ENCODE measurements at regions not wholly inside any gene's neighbourhood (a gene's known extent, or its start where the extent isn't known, plus 50 kb on each side); places are given as distances from the start of the nearest gene placed in this dataset.
"Not testable (repeated sequence)": the region's sequence is repeated elsewhere in the genome, so short reads cannot be mapped to it uniquely, and the experiment has no call there.

DNA sequence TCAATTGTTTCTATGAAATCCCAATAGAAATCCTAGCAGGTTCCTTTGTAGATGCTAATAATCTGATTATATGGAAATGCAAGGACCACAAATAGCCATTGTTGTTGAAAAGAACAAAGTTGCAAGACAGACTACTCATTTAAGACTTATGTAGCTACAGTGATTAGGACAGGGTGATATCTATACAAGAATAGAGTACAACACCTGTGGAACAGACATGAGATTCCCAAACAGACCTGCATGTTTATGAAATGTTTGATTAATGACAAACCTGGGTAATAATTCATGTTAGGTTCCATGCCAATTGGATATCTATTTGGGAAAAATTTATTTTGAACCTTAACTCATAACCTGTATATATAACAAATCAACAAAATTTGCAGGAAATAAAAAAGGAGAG is 95.4 kb downstream of the MALL start:
- intact Hi-C loops (cut with DNase I; ENCODE audit: low total_unique reads); H3K9me3 ChIP-seq; DNase-seq; H3K4me3 ChIP-seq; H3K27ac ChIP-seq; H3K27me3 ChIP-seq; H3K4me1 ChIP-seq; H3K36me3 ChIP-seq; in situ Hi-C loops (cut with MboI; ENCODE audit: low pct_ligation_motif_present in 1 of 4, low pct_unique_long_range_greater_than_20kb in 1 of 4, low sequenced_read_pairs in 3 of 4): not testable (repeated sequence)

- intact Hi-C loops (cut with DNase I; ENCODE audit: low total_unique reads); DNase-seq: not testable (repeated sequence)
Measured at GRCh38 chr2:110022278-110022677, 93.3 kb downstream of the MALL start.

DNA sequence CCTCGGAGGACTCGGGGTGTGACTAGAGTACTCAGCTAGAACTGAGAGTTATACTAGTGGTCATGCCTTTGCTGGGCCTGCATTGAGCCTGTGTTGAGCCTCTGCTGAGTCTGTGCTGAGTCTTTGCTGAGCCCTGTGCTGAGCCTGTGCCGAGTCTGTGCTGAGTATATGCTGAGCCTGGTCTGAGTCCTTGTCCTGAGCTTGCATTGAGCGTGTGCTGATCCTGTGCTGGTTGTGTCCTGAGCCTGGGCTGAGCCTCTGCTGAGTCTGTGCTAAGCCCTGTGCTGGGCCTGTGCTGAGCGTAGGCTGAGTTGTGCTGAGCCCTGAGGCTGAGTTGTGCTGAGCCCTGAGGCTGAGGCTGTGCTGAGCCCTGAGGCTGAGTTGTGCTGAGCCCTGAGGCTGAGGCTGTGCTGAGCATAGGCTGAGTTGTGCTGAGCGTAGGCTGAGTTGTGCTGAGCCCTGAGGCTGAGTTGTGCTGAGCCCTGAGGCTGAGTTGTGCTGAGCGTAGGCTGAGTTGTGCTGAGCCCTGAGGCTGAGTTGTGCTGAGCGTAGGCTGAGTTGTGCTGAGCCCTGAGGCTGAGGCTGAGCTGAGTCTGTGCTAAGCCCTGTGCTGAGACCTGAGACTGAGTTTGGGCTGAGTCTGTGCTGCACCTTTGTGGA is 89.4 kb downstream of the MALL start:
- H3K4me3 ChIP-seq; H3K27ac ChIP-seq; in situ Hi-C loops (cut with MboI; ENCODE audit: low pct_ligation_motif_present in 1 of 4, low pct_unique_long_range_greater_than_20kb in 1 of 4, low sequenced_read_pairs in 3 of 4); intact Hi-C loops (cut with DNase I; ENCODE audit: low total_unique reads); H3K27me3 ChIP-seq; DNase-seq; H3K36me3 ChIP-seq; H3K9me3 ChIP-seq; H3K4me1 ChIP-seq: not testable (repeated sequence)
- WGBS, 2 donors (ENCODE audit: low coverage in 1 of 2): no CpG with 5 or more reads among the region's 8 CpGs

More at GRCh38 chr2:110022278-110022677, 93.3 kb downstream of the MALL start:
- H3K4me1 ChIP-seq; H3K27me3 ChIP-seq; in situ Hi-C loops (cut with MboI; ENCODE audit: low pct_ligation_motif_present in 1 of 4, low pct_unique_long_range_greater_than_20kb in 1 of 4, low sequenced_read_pairs in 3 of 4); H3K36me3 ChIP-seq; H3K27ac ChIP-seq; H3K4me3 ChIP-seq; H3K9me3 ChIP-seq: not testable (repeated sequence)
- WGBS, 2 donors (ENCODE audit: low coverage in 1 of 2): no CpG with 5 or more reads among the region's 9 CpGs

- in situ Hi-C loops (cut with MboI; ENCODE audit: low pct_ligation_motif_present in 1 of 4, low pct_unique_long_range_greater_than_20kb in 1 of 4, low sequenced_read_pairs in 3 of 4); H3K9me3 ChIP-seq; H3K4me3 ChIP-seq; H3K27ac ChIP-seq; DNase-seq; H3K4me1 ChIP-seq; intact Hi-C loops (cut with DNase I; ENCODE audit: low total_unique reads); H3K36me3 ChIP-seq; H3K27me3 ChIP-seq: not testable (repeated sequence)
- 95% methylated on average over 4 of the region's 11 CpGs; no CpG with 5 or more reads in 1 of the 2 donors for WGBS, 2 donors (ENCODE audit: low coverage in 1 of 2)
Measured at GRCh38 chr2:110028411-110028810, 87.2 kb downstream of the MALL start.

GRCh38 chr2:110030894-110031293 is 84.7 kb downstream of the MALL start:
- H3K36me3 ChIP-seq; H3K27ac ChIP-seq; H3K4me1 ChIP-seq; intact Hi-C loops (cut with DNase I; ENCODE audit: low total_unique reads); in situ Hi-C loops (cut with MboI; ENCODE audit: low pct_ligation_motif_present in 1 of 4, low pct_unique_long_range_greater_than_20kb in 1 of 4, low sequenced_read_pairs in 3 of 4); H3K4me3 ChIP-seq; H3K9me3 ChIP-seq; H3K27me3 ChIP-seq: not testable (repeated sequence)
- whole genome bisulfite sequencing, 2 donors (ENCODE audit: low coverage in 1 of 2): 93% methylated on average over 3 of the region's 6 CpGs; no CpG with 5 or more reads in 1 of the 2 donors
- DNase-seq: peak; percentile 6

- H3K9me3 ChIP-seq; H3K36me3 ChIP-seq; DNase-seq; H3K4me1 ChIP-seq; intact Hi-C loops (cut with DNase I; ENCODE audit: low total_unique reads); H3K27me3 ChIP-seq; H3K27ac ChIP-seq; H3K4me3 ChIP-seq; in situ Hi-C loops (cut with MboI; ENCODE audit: low pct_ligation_motif_present in 1 of 4, low pct_unique_long_range_greater_than_20kb in 1 of 4, low sequenced_read_pairs in 3 of 4): not testable (repeated sequence)
- WGBS, 2 donors (ENCODE audit: low coverage in 1 of 2): no CpG with 5 or more reads among the region's 3 CpGs
Measured at GRCh38 chr2:110031722-110032327, 83.8 kb downstream of the MALL start.

Small RNA genes in the stretch of these regions (small RNA-seq; reads per million reads assigned to genes)
- 0 reads per million in 4 donors for gene GPAA1P1
